ENCODE measurements at regions not wholly inside any gene's neighbourhood (a gene's known extent, or its start where the extent isn't known, plus 50 kb on each side); places are given as distances from the start of the nearest gene placed in this dataset.

DNA sequence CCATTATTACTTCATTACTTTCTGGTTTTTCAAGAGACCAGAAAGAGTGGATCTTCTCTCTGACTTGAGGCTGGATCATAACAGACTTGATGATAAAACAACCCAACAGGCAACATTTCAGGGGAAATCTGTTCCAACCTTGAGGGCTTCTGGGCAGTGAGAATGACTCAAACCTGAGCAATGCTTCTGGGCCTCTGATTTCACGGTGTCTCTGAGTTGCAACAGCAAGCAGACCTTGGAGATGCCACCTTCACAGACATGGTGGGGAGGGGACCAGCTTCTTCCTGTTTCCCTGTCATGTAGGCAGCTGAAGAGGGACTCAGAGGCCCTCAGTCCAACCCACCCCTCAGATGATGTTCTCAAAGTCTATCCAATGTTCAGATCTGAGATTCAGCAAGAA is 104.0 kb downstream of the ABHD5 start:
- Histone ChIP-seq H3K9me3 (ENCODE audit: low read depth) (no peaks in the 10 kb centered on the region), H4K20me1 (ENCODE audit: insufficient read depth) (no peaks in the 10 kb centered on the region), H3F3A (ENCODE audit: insufficient read depth) (0 out of 2 replicates have a peak, but pooled peaks cover 5% of the 10 kb centered on the region), H2AFZ (no peak overlapping the region), H3K4me3 (no peak overlapping the region), H3K4me2 (ENCODE audit: unreplicated experiment) (no peak overlapping the region), H3K27me3 (replicated peaks; ENCODE audit: insufficient read depth) (no peaks in the 10 kb centered on the region), H3K4me1 (ENCODE audit: insufficient read depth) (peaks cover 27% of the 10 kb centered on the region), H3K9me2 (ENCODE audit: insufficient read depth) (no peaks in the 10 kb centered on the region), H3K27ac (peak overlapping the region; percentile 53), H3K79me2 (ENCODE audit: insufficient read depth) (no peaks in the 10 kb centered on the region), H3K36me3 (ENCODE audit: low read depth) (no peaks in the 10 kb centered on the region), H3K9ac (no peak overlapping the region)
- in situ Hi-C loops (cut with MboI) = no loop called here
- TF ChIP-seq EZH2phosphoT487 (IDR thresholded peaks at IDR 0.05; ENCODE audit: insufficient read depth, low read depth) = no peak
- no peak for TF ChIP-seq EZH2 (IDR thresholded peaks at IDR 0.05; ENCODE audit: insufficient read depth, poor library complexity, severe bottlenecking)
- 12 to 22% methylated on average over 1 of the region's 1 CpG for WGBS, 2 experiments (ENCODE audit: low coverage in 1 of 2, low lambda C conversion rate in 2 of 2, missing lambda C conversion rate in 2 of 2)
- peak; percentile 77 for DNase-seq

DNA sequence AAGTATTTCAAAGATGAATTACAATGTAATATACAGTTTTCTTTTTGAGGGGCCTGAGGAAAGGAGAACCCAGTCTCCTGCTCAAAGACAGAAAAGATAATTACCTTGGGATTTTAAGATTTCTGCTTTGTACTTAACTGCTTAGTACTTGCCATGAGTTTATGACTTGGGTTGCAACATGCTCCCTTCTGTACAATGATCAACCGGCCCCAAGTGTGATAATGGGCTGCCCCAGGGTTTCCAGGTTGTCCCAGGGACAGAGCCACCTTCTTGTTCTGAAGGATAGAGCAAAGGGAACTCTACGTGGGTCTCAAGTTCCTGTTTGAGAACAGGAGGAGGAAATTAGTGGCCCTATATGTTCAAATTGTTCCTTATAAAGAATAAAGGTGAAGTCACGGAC is 104.8 kb downstream of the ABHD5 start:
- H3K36me3 ChIP-seq (ENCODE audit: low read depth) = no peaks in the 10 kb centered on the region
- no peak for DNase-seq
- in situ Hi-C loops (cut with MboI) = no loop called here
- no peaks in the 10 kb centered on the region for H3K79me2 ChIP-seq (ENCODE audit: insufficient read depth)
- no peak overlapping the region for H3K27ac ChIP-seq
- H4K20me1 ChIP-seq (ENCODE audit: insufficient read depth) = no peaks in the 10 kb centered on the region
- no peak overlapping the region for H3K9ac ChIP-seq
- no peak overlapping the region for H3K4me3 ChIP-seq
- no peaks in the 10 kb centered on the region for H3K27me3 ChIP-seq (replicated peaks; ENCODE audit: insufficient read depth)
- 66 to 69% methylated on average over 3 of the region's 3 CpGs for WGBS, 2 experiments (ENCODE audit: low coverage in 1 of 2, low lambda C conversion rate in 2 of 2, missing lambda C conversion rate in 2 of 2)
- no peak overlapping the region for H3K4me2 ChIP-seq (ENCODE audit: unreplicated experiment)
- no peaks in the 10 kb centered on the region for H3K9me3 ChIP-seq (ENCODE audit: low read depth)
- H2AFZ ChIP-seq = no peak overlapping the region
- TF ChIP-seq EZH2phosphoT487 (IDR thresholded peaks at IDR 0.05; ENCODE audit: insufficient read depth, low read depth) (no peak), EZH2 (IDR thresholded peaks at IDR 0.05; ENCODE audit: insufficient read depth, poor library complexity, severe bottlenecking) (no peak)
- H3K9me2 ChIP-seq (ENCODE audit: insufficient read depth) = no peaks in the 10 kb centered on the region
- peaks cover 27% of the 10 kb centered on the region for H3K4me1 ChIP-seq (ENCODE audit: insufficient read depth)
- H3F3A ChIP-seq (ENCODE audit: insufficient read depth) = 0 out of 2 replicates have a peak, but pooled peaks cover 5% of the 10 kb centered on the region

DNA sequence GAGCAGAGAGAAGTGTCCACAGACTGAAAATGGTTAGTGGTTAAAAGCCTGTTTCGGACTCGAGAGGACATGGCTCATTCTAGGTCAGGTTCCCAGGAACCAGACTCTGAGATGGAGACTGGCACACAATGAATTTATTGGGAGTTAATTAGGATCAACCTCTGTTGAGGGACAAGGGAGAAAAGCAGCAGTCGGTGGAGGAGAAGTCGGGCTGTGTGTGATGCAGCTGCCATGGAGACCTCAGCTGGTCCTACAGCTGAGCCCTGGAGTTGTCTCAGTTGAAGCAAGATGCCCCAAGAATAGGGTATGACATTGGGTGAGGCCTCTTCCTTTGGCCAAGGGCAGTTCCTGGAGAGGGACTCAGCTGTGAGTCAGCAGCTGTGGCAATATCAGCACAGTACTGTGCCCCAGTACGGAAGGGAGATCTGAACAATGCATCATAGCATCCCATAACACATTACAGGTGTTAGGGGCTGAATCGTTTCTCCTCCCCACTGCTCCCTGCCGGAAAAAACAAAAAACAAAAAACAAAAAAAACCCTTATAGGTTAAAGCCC is 105.4 kb downstream of the ABHD5 start:
- no peaks in the 10 kb centered on the region for H3K36me3 ChIP-seq (ENCODE audit: low read depth)
- no peaks in the 10 kb centered on the region for H3K79me2 ChIP-seq (ENCODE audit: insufficient read depth)
- no peak overlapping the region for H3K9ac ChIP-seq
- no peaks in the 10 kb centered on the region for H3K9me3 ChIP-seq (ENCODE audit: low read depth)
- in situ Hi-C loops (cut with MboI) = no loop called here
- no peak overlapping the region for H3K4me3 ChIP-seq
- H2AFZ ChIP-seq = no peak overlapping the region
- H4K20me1 ChIP-seq (ENCODE audit: insufficient read depth) = no peaks in the 10 kb centered on the region
- no peak overlapping the region for H3K4me2 ChIP-seq (ENCODE audit: unreplicated experiment)
- no peaks in the 10 kb centered on the region for H3K27me3 ChIP-seq (replicated peaks; ENCODE audit: insufficient read depth)
- no peak overlapping the region for H3K27ac ChIP-seq
- no peak for TF ChIP-seq EZH2phosphoT487 (IDR thresholded peaks at IDR 0.05; ENCODE audit: insufficient read depth, low read depth)
- no peak for TF ChIP-seq EZH2 (IDR thresholded peaks at IDR 0.05; ENCODE audit: insufficient read depth, poor library complexity, severe bottlenecking)
- H3K9me2 ChIP-seq (ENCODE audit: insufficient read depth) = no peaks in the 10 kb centered on the region
- WGBS, 2 experiments (ENCODE audit: low coverage in 1 of 2, low lambda C conversion rate in 2 of 2, missing lambda C conversion rate in 2 of 2) = 46 to 58% methylated on average over 7 of the region's 7 CpGs
- peak; percentile 63 for DNase-seq
- H3K4me1 ChIP-seq (ENCODE audit: insufficient read depth) = peaks cover 27% of the 10 kb centered on the region
- 0 out of 2 replicates have a peak, but pooled peaks cover 5% of the 10 kb centered on the region for H3F3A ChIP-seq (ENCODE audit: insufficient read depth)

DNA sequence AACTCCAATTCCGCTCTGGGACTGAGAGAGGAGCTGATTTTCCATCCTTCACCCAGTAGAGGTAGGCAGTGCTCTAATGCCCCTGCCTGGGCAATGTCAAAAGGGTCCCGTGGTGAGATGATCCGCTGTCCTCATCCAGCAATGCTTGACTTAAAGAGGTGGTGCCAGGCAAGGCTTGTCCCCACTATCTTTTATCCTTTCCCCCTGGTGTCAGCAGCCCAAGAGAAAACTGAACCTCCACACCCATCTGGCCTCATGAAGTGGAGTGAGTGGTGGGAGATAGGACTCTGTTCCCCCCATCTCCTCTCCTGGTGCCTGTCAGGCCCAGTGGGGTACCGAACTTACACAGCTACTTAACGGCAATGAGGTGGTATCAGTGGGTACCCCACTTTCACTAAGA is 107.1 kb downstream of the ABHD5 start:
- Histone ChIP-seq H3K9me3 (ENCODE audit: low read depth) (no peaks in the 10 kb centered on the region), H3F3A (ENCODE audit: insufficient read depth) (0 out of 2 replicates have a peak, but pooled peaks cover 5% of the 10 kb centered on the region), H3K79me2 (ENCODE audit: insufficient read depth) (no peaks in the 10 kb centered on the region), H3K4me1 (ENCODE audit: insufficient read depth) (peaks cover 22% of the 10 kb centered on the region), H3K4me3 (no peak overlapping the region), H4K20me1 (ENCODE audit: insufficient read depth) (no peaks in the 10 kb centered on the region), H2AFZ (no peak overlapping the region), H3K9me2 (ENCODE audit: insufficient read depth) (no peaks in the 10 kb centered on the region), H3K27ac (no peak overlapping the region), H3K36me3 (ENCODE audit: low read depth) (no peaks in the 10 kb centered on the region), H3K9ac (no peak overlapping the region), H3K4me2 (ENCODE audit: unreplicated experiment) (no peak overlapping the region), H3K27me3 (replicated peaks; ENCODE audit: insufficient read depth) (no peaks in the 10 kb centered on the region)
- in situ Hi-C loops (cut with MboI) = no loop called here
- DNase-seq = no peak
- TF ChIP-seq EZH2phosphoT487 (IDR thresholded peaks at IDR 0.05; ENCODE audit: insufficient read depth, low read depth) = no peak
- TF ChIP-seq EZH2 (IDR thresholded peaks at IDR 0.05; ENCODE audit: insufficient read depth, poor library complexity, severe bottlenecking) = no peak
- 79 to 83% methylated on average over 5 of the region's 5 CpGs for WGBS, 2 experiments (ENCODE audit: low coverage in 1 of 2, low lambda C conversion rate in 2 of 2, missing lambda C conversion rate in 2 of 2)

All from GM23248 (cell line).